Endothelial cell (in vitro differentiated cells): ENCODE measurements at regions not wholly inside any gene's neighbourhood (a gene's known extent, or its start where the extent isn't known, plus 50 kb on each side); places are given as distances from the start of the nearest gene placed in this dataset.
"Not testable (repeated sequence)": the region's sequence is repeated elsewhere in the genome, so short reads cannot be mapped to it uniquely, and the experiment has no call there.

Experiments
- DNase-seq: peaks from one replicate; pipeline ENCODE4 v3.0.0; 2021; ENCODE audit warnings: low spot score
- H3K27ac Mint-ChIP-seq: one replicate; pipeline ENCODE4 v1.8.0; 2021; ENCODE audit warnings: mixed read lengths, inconsistent platforms; ENCODE audit not compliant: unreplicated experiment
- H3K27me3 Mint-ChIP-seq: one replicate; pipeline ENCODE4 v1.8.0; 2021; ENCODE audit warnings: mild to moderate bottlenecking, moderate library complexity, mixed read lengths, inconsistent platforms; ENCODE audit not compliant: unreplicated experiment
- H3K36me3 Mint-ChIP-seq: one replicate; pipeline ENCODE4 v1.8.0; 2021; ENCODE audit warnings: mild to moderate bottlenecking, low read depth, mixed read lengths, inconsistent platforms; ENCODE audit not compliant: unreplicated experiment
- H3K4me1 Mint-ChIP-seq: one replicate; pipeline ENCODE4 v1.8.0; 2021; ENCODE audit warnings: mild to moderate bottlenecking, mixed read lengths, inconsistent platforms; ENCODE audit not compliant: unreplicated experiment
- H3K4me3 Mint-ChIP-seq: one replicate; pipeline ENCODE4 v1.8.0; 2021; ENCODE audit warnings: mild to moderate bottlenecking, mixed read lengths, inconsistent platforms; ENCODE audit not compliant: unreplicated experiment
- H3K9me3 Mint-ChIP-seq: one replicate; pipeline ENCODE4 v1.8.0; 2021; ENCODE audit warnings: mixed read lengths, inconsistent platforms; ENCODE audit not compliant: unreplicated experiment
- CTCF ChIP-seq: fragments of 200-600 bp; sonication (generic); IDR thresholded peaks from one replicate; pipeline ENCODE4 v1.5.0; 2021; ENCODE audit warnings: antibody characterized with exemption; ENCODE audit not compliant: unreplicated experiment

GRCh38 chr5:89535411-89535810 lies 652.4 kb upstream of the MEF2C start:
- no peak for TF ChIP-seq CTCF
- Mint-ChIP-seq H3K4me1 (peaks cover 10% of the 10 kb centered on the region), H3K36me3 (no peaks in the 10 kb centered on the region), H3K27me3 (no peaks in the 10 kb centered on the region), H3K4me3 (no peak overlapping the region), H3K27ac (no peak overlapping the region), H3K9me3 (no peaks in the 10 kb centered on the region)
- DNase-seq, result no peak

- no peak for DNase-seq
Measured at GRCh38 chr5:89534331-89534730, 651.3 kb upstream of the MEF2C start.

GRCh38 chr5:89524785-89525184 lies 641.8 kb upstream of the MEF2C start:
- H3K27me3 Mint-ChIP-seq, result no peaks in the 10 kb centered on the region
- no peaks in the 10 kb centered on the region for H3K9me3 Mint-ChIP-seq
- no peaks in the 10 kb centered on the region for H3K36me3 Mint-ChIP-seq
- H3K4me1 Mint-ChIP-seq, result no peaks in the 10 kb centered on the region
- TF ChIP-seq CTCF, result no peak
- DNase-seq, result no peak
- no peak overlapping the region for H3K4me3 Mint-ChIP-seq
- no peak overlapping the region for H3K27ac Mint-ChIP-seq

More at GRCh38 chr5:89534331-89534730, 651.3 kb upstream of the MEF2C start:
- no peak overlapping the region for H3K27ac Mint-ChIP-seq
- H3K4me1 Mint-ChIP-seq, result peaks cover 9% of the 10 kb centered on the region
- no peaks in the 10 kb centered on the region for H3K9me3 Mint-ChIP-seq
- H3K27me3 Mint-ChIP-seq, result no peaks in the 10 kb centered on the region
- H3K36me3 Mint-ChIP-seq, result no peaks in the 10 kb centered on the region
- H3K4me3 Mint-ChIP-seq, result no peak overlapping the region
- TF ChIP-seq CTCF, result no peak

GRCh38 chr5:89523867-89524266 lies 640.9 kb upstream of the MEF2C start:
- H3K4me3 Mint-ChIP-seq, H3K36me3 Mint-ChIP-seq, DNase-seq, H3K4me1 Mint-ChIP-seq, H3K9me3 Mint-ChIP-seq, H3K27ac Mint-ChIP-seq, H3K27me3 Mint-ChIP-seq: not testable (repeated sequence)

GRCh38 chr5:89520771-89521170 lies 637.8 kb upstream of the MEF2C start:
- no peaks in the 10 kb centered on the region for H3K9me3 Mint-ChIP-seq
- H3K4me1 Mint-ChIP-seq, result no peaks in the 10 kb centered on the region
- H3K27ac Mint-ChIP-seq, result no peak overlapping the region
- H3K27me3 Mint-ChIP-seq, result no peaks in the 10 kb centered on the region
- no peak for DNase-seq
- no peaks in the 10 kb centered on the region for H3K36me3 Mint-ChIP-seq
- no peak for TF ChIP-seq CTCF
- H3K4me3 Mint-ChIP-seq, result no peak overlapping the region
